ENCODE measurements at regions not wholly inside any gene's neighbourhood (a gene's known extent, or its start where the extent isn't known, plus 50 kb on each side); places are given as distances from the start of the nearest gene placed in this dataset.
"Not testable (repeated sequence)": the region's sequence is repeated elsewhere in the genome, so short reads cannot be mapped to it uniquely, and the experiment has no call there.

DNA sequence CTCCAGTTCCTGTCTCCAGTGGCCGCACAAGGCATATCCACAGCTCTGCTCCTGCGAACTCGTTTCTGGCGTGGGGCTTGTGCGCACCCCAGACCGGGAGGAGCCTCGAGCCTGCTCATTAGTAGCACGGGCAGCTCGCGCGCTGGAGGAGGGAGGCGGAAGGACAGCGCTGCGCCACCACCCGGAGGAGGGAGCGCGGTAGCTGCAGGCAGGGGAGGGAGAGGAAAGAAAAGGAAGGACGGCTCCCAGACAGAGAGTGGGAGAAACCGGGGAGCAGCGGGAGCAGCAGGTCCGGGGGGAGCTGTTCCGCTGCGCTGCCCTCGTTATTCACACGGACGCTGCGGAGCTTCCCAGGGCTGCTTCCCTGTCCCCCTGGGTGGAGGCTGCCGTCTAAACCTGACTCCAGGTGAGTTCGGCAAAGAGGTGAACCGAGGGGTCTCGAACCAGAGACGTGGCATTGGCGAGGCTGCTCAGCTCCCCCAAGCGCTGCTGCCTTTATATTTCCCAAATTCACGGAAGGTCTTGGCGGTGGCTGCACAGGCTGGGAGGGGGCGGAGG lies 121.3 kb upstream of the ZNF717 start:
- no peak for TF ChIP-seq EZH2 (IDR thresholded peaks at IDR 0.05; ENCODE audit: low read depth)
- TF ChIP-seq, protein P1, sequence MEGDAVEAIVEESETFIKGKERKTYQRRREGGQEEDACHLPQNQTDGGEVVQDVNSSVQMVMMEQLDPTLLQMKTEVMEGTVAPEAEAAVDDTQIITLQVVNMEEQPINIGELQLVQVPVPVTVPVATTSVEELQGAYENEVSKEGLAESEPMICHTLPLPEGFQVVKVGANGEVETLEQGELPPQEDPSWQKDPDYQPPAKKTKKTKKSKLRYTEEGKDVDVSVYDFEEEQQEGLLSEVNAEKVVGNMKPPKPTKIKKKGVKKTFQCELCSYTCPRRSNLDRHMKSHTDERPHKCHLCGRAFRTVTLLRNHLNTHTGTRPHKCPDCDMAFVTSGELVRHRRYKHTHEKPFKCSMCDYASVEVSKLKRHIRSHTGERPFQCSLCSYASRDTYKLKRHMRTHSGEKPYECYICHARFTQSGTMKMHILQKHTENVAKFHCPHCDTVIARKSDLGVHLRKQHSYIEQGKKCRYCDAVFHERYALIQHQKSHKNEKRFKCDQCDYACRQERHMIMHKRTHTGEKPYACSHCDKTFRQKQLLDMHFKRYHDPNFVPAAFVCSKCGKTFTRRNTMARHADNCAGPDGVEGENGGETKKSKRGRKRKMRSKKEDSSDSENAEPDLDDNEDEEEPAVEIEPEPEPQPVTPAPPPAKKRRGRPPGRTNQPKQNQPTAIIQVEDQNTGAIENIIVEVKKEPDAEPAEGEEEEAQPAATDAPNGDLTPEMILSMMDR (conservative IDR thresholded peaks at IDR 0.05), result no peak
- Histone ChIP-seq H3K9me2 (ENCODE audit: insufficient read depth) (no peaks in the 10 kb centered on the region), H3K79me2 (ENCODE audit: low read depth) (no peaks in the 10 kb centered on the region), H3F3A (ENCODE audit: insufficient read depth, low read depth) (no peaks in the 10 kb centered on the region), H3K27me3 (ENCODE audit: insufficient read depth, low read depth) (no peaks in the 10 kb centered on the region; the same call in 1 of the 2 replicates), H3K27ac (no peak overlapping the region), H3K4me1 (replicated peaks; ENCODE audit: insufficient read depth) (no peaks in the 10 kb centered on the region), H4K20me1 (ENCODE audit: insufficient read depth) (no peaks in the 10 kb centered on the region), H3K4me2 (no peak overlapping the region), H3K9me3 (ENCODE audit: insufficient read depth, low read depth) (no peaks in the 10 kb centered on the region), H3K36me3 (ENCODE audit: low read depth) (no peaks in the 10 kb centered on the region), H3K4me3 (no peak overlapping the region), H2AFZ (no peak overlapping the region)
- no TSS peak for BruUV-seq (replicated peaks)
- no peak for DNase-seq
- ChIA-PET POLR2A (ENCODE audit: unreplicated experiment) (no interaction called here), CTCF (no interaction called here)
- intact Hi-C loops (cut with micrococcal nuclease; ENCODE audit: unreplicated experiment), result no loop called here

DNA sequence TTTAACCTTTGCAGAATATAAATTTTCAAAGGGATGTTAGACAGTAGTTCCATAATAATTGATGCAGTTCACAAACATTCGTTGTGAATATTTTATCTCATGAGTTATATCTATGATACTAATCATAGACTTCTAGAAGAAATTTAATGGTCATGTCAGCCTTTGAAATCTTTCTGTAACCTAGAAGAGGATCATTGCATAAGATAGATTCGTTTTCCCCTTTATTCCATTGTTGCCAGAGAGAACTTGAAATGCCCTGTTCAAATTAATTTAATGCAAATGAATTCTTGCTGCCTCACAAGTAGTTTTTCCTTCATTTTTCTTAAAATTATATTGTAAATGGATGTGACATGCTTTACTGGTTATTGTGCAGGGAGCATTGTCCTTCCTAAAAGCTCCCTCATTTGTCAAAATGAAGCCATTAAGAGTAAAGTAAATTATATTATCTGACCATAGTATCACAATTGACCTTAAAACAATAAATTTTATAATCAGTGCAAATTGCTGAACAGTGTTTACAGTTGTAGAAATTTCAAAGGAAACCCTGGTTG lies 128.5 kb upstream of the ZNF717 start:
- TF ChIP-seq, protein P1 (conservative IDR thresholded peaks at IDR 0.05), result no peak
- TF ChIP-seq EZH2 (IDR thresholded peaks at IDR 0.05; ENCODE audit: low read depth), result no peak
- ChIA-PET POLR2A (ENCODE audit: unreplicated experiment) (no interaction called here), CTCF (no interaction called here)
- H3K79me2 ChIP-seq (ENCODE audit: low read depth), result no peaks in the 10 kb centered on the region
- H3K9me3 ChIP-seq (ENCODE audit: insufficient read depth, low read depth), result no peaks in the 10 kb centered on the region
- no peak for DNase-seq
- BruUV-seq (replicated peaks), result no TSS peak
- H2AFZ ChIP-seq, result no peak overlapping the region
- no peaks in the 10 kb centered on the region for H3K9me2 ChIP-seq (ENCODE audit: insufficient read depth)
- no peak overlapping the region for H3K4me3 ChIP-seq
- no peaks in the 10 kb centered on the region for H3K36me3 ChIP-seq (ENCODE audit: low read depth)
- no peaks in the 10 kb centered on the region for H4K20me1 ChIP-seq (ENCODE audit: insufficient read depth)
- no peaks in the 10 kb centered on the region for H3K4me1 ChIP-seq (replicated peaks; ENCODE audit: insufficient read depth)
- intact Hi-C loops (cut with micrococcal nuclease; ENCODE audit: unreplicated experiment), result no loop called here
- no peak overlapping the region for H3K4me2 ChIP-seq
- H3K27ac ChIP-seq, result no peak overlapping the region
- H3F3A ChIP-seq (ENCODE audit: insufficient read depth, low read depth), result no peaks in the 10 kb centered on the region
- H3K27me3 ChIP-seq (ENCODE audit: insufficient read depth, low read depth), result no peaks in the 10 kb centered on the region

DNA sequence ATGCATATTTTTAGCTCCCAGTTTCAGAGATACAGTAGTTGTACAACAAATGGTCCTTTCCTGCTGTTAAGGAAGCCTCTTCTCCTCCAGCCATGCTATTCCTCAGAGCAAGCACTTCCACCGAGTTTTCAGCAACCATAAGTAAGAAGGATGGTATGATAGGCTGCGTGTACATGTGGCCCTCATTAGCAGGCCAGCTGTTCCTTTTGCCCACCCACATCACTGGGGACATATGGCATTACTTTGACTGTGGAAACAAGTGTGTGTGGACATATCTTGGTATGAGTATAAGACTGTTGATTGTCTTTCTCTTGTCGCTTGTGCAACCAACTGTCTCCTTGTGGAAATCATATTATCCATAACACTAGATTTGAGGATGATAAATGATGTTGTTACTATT lies 129.4 kb upstream of the ZNF717 start:
- BruUV-seq (replicated peaks), result not testable (repeated sequence)

DNA sequence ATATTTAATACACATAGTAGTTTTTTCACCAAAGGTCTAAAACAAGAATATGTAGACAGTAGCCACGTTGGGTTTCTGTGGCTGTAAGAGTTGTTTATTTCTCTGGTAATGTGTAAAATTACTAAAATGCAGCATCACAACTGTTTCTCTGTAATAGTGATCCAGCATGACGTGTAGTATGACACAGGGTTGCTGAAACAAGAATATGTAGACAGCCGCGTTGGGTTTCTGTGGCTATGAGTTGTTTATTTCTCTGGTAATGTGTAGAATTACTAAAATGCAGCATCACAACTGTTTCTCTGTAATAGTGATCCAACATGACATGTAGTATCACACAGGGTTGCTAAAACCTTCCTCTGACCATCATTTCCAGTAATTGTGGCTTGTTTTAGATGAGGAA lies 153.6 kb upstream of the ZNF717 start:
- Histone ChIP-seq H3K27ac (no peak overlapping the region), H3K4me3 (no peak overlapping the region), H3K4me2 (no peak overlapping the region), H3K9me2 (ENCODE audit: insufficient read depth) (no peaks in the 10 kb centered on the region), H3K4me1 (replicated peaks; ENCODE audit: insufficient read depth) (no peaks in the 10 kb centered on the region), H3K27me3 (ENCODE audit: insufficient read depth, low read depth) (no peaks in the 10 kb centered on the region), H3F3A (ENCODE audit: insufficient read depth, low read depth) (no peaks in the 10 kb centered on the region), H4K20me1 (ENCODE audit: insufficient read depth) (no peaks in the 10 kb centered on the region), H3K36me3 (ENCODE audit: low read depth) (no peaks in the 10 kb centered on the region), H3K9me3 (ENCODE audit: insufficient read depth, low read depth) (no peaks in the 10 kb centered on the region), H2AFZ (no peak overlapping the region), H3K79me2 (ENCODE audit: low read depth) (no peaks in the 10 kb centered on the region)
- CTCF ChIA-PET, result no interaction called here
- intact Hi-C loops (cut with micrococcal nuclease; ENCODE audit: unreplicated experiment), result no loop called here
- POLR2A ChIA-PET (ENCODE audit: unreplicated experiment), result no interaction called here
- no peak for DNase-seq
- BruUV-seq (replicated peaks), result no TSS peak
- TF ChIP-seq EZH2 (IDR thresholded peaks at IDR 0.05; ENCODE audit: low read depth), result no peak
- TF ChIP-seq, protein P1 (conservative IDR thresholded peaks at IDR 0.05), result no peak

More for the DNA sequence above, 129.4 kb upstream of the ZNF717 start:
- H3K79me2 ChIP-seq (ENCODE audit: low read depth); H3K36me3 ChIP-seq (ENCODE audit: low read depth); H3K9me2 ChIP-seq (ENCODE audit: insufficient read depth); H3K4me3 ChIP-seq; CTCF ChIA-PET; H3K27me3 ChIP-seq (ENCODE audit: insufficient read depth, low read depth); H3K9me3 ChIP-seq (ENCODE audit: insufficient read depth, low read depth); DNase-seq; intact Hi-C loops (cut with micrococcal nuclease; ENCODE audit: unreplicated experiment); H3K4me2 ChIP-seq; H3F3A ChIP-seq (ENCODE audit: insufficient read depth, low read depth); H3K4me1 ChIP-seq (replicated peaks; ENCODE audit: insufficient read depth); H2AFZ ChIP-seq; H3K27ac ChIP-seq; POLR2A ChIA-PET (ENCODE audit: unreplicated experiment); H4K20me1 ChIP-seq (ENCODE audit: insufficient read depth): not testable (repeated sequence)

Measured in PC-9 (cell line).